H1 (cell line): ENCODE measurements at regions not wholly inside any gene's neighbourhood (a gene's known extent, or its start where the extent isn't known, plus 50 kb on each side); places are given as distances from the start of the nearest gene placed in this dataset.

ENCODE experiments used
- EP300 ChIP-seq, 2 experiments: IDR thresholded peaks; 1 replicate in 1 of 2; 2 replicates in 1 of 2; pipeline ENCODE4 v1.6.1; 2011 to 2012; ENCODE audit warnings: low read depth in 2 of 2, low read length in 2 of 2, mild to moderate bottlenecking in 2 of 2, borderline replicate concordance in 1 of 2, inconsistent platforms in 1 of 2, moderate library complexity in 1 of 2
- KDM5A ChIP-seq: fragments of 200-600 bp; IDR thresholded peaks from 2 replicates; pipeline ENCODE4 v1.7.1; 2012; ENCODE audit warnings: mild to moderate bottlenecking, low read length, inconsistent platforms, mixed read lengths
- POU5F1 ChIP-seq: IDR thresholded peaks from 2 replicates; pipeline ENCODE4 v1.6.1; 2011; ENCODE audit warnings: low read depth, mild to moderate bottlenecking, low read length, moderate library complexity
- RNF2 ChIP-seq: fragments of 200-900, 300-1000 bp; sonication (generic); IDR thresholded peaks from 2 replicates; pipeline ENCODE4 v1.7.1; 2016; ENCODE audit warnings: borderline replicate concordance, low read depth, mild to moderate bottlenecking, antibody characterized with exemption, low read length; ENCODE audit not compliant: poor library complexity, severe bottlenecking; ENCODE audit errors: missing control alignments
- SIRT6 ChIP-seq: IDR thresholded peaks from one replicate; pipeline ENCODE4 v1.7.1; 2012; ENCODE audit warnings: low read length, inconsistent platforms
- TF ChIP-seq, protein P1 (sequence below): fragments of 300-600 bp; sonication (generic); IDR thresholded peaks from 2 replicates; pipeline ENCODE4 v1.7.1; 2012; ENCODE audit warnings: low read length, moderate library complexity, mild to moderate bottlenecking, inconsistent platforms; ENCODE audit not compliant: insufficient replicate concordance
- TF ChIP-seq, protein P2 (sequence below): IDR thresholded peaks from 2 replicates; pipeline ENCODE4 v1.6.1; 2011; ENCODE audit warnings: low read length, improper control_type of control experiment

DNA sequence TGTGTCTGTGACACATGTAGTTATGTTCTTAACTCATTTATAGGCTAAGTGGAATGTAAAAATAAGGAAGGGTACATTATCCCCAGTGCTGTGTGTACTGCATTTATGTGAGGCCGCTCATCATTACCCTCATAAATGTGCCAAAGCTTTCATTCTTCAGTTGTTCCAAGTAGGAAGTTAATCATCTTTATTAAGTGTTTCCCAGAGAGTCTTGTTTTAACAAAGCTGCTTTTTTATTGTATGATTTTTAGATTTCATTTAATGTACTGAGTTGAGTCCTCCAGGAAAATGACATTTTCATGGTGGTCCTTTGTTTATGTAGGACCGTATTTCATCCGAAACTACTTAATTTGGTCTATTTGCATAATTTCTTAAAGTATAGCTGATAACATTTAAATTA, 379.8 kb downstream of the DLEU7 start (continued):
- TF ChIP-seq, protein P1, sequence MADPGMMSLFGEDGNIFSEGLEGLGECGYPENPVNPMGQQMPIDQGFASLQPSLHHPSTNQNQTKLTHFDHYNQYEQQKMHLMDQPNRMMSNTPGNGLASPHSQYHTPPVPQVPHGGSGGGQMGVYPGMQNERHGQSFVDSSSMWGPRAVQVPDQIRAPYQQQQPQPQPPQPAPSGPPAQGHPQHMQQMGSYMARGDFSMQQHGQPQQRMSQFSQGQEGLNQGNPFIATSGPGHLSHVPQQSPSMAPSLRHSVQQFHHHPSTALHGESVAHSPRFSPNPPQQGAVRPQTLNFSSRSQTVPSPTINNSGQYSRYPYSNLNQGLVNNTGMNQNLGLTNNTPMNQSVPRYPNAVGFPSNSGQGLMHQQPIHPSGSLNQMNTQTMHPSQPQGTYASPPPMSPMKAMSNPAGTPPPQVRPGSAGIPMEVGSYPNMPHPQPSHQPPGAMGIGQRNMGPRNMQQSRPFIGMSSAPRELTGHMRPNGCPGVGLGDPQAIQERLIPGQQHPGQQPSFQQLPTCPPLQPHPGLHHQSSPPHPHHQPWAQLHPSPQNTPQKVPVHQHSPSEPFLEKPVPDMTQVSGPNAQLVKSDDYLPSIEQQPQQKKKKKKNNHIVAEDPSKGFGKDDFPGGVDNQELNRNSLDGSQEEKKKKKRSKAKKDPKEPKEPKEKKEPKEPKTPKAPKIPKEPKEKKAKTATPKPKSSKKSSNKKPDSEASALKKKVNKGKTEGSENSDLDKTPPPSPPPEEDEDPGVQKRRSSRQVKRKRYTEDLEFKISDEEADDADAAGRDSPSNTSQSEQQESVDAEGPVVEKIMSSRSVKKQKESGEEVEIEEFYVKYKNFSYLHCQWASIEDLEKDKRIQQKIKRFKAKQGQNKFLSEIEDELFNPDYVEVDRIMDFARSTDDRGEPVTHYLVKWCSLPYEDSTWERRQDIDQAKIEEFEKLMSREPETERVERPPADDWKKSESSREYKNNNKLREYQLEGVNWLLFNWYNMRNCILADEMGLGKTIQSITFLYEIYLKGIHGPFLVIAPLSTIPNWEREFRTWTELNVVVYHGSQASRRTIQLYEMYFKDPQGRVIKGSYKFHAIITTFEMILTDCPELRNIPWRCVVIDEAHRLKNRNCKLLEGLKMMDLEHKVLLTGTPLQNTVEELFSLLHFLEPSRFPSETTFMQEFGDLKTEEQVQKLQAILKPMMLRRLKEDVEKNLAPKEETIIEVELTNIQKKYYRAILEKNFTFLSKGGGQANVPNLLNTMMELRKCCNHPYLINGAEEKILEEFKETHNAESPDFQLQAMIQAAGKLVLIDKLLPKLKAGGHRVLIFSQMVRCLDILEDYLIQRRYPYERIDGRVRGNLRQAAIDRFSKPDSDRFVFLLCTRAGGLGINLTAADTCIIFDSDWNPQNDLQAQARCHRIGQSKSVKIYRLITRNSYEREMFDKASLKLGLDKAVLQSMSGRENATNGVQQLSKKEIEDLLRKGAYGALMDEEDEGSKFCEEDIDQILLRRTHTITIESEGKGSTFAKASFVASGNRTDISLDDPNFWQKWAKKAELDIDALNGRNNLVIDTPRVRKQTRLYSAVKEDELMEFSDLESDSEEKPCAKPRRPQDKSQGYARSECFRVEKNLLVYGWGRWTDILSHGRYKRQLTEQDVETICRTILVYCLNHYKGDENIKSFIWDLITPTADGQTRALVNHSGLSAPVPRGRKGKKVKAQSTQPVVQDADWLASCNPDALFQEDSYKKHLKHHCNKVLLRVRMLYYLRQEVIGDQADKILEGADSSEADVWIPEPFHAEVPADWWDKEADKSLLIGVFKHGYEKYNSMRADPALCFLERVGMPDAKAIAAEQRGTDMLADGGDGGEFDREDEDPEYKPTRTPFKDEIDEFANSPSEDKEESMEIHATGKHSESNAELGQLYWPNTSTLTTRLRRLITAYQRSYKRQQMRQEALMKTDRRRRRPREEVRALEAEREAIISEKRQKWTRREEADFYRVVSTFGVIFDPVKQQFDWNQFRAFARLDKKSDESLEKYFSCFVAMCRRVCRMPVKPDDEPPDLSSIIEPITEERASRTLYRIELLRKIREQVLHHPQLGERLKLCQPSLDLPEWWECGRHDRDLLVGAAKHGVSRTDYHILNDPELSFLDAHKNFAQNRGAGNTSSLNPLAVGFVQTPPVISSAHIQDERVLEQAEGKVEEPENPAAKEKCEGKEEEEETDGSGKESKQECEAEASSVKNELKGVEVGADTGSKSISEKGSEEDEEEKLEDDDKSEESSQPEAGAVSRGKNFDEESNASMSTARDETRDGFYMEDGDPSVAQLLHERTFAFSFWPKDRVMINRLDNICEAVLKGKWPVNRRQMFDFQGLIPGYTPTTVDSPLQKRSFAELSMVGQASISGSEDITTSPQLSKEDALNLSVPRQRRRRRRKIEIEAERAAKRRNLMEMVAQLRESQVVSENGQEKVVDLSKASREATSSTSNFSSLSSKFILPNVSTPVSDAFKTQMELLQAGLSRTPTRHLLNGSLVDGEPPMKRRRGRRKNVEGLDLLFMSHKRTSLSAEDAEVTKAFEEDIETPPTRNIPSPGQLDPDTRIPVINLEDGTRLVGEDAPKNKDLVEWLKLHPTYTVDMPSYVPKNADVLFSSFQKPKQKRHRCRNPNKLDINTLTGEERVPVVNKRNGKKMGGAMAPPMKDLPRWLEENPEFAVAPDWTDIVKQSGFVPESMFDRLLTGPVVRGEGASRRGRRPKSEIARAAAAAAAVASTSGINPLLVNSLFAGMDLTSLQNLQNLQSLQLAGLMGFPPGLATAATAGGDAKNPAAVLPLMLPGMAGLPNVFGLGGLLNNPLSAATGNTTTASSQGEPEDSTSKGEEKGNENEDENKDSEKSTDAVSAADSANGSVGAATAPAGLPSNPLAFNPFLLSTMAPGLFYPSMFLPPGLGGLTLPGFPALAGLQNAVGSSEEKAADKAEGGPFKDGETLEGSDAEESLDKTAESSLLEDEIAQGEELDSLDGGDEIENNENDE: no peak
- no peak for TF ChIP-seq EP300 (IDR thresholded peaks at IDR 0.05; ENCODE audit: borderline replicate concordance in 1 of 2, low read depth in 2 of 2, low read length in 2 of 2)
- TF ChIP-seq, protein P2, sequence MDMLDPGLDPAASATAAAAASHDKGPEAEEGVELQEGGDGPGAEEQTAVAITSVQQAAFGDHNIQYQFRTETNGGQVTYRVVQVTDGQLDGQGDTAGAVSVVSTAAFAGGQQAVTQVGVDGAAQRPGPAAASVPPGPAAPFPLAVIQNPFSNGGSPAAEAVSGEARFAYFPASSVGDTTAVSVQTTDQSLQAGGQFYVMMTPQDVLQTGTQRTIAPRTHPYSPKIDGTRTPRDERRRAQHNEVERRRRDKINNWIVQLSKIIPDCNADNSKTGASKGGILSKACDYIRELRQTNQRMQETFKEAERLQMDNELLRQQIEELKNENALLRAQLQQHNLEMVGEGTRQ: no peak
- TF ChIP-seq SIRT6: no peak
- no peak for TF ChIP-seq KDM5A
- TF ChIP-seq POU5F1: no peak
- TF ChIP-seq RNF2: no peak
